AML-193 (cell line): ENCODE measurements at regions not wholly inside any gene's neighbourhood (a gene's known extent, or its start where the extent isn't known, plus 50 kb on each side); places are given as distances from the start of the nearest gene placed in this dataset.
A peak's percentile ranks its signal among the peaks of the same experiment; 100 is the strongest.

Source experiments
- DNase-seq, 2 experiments: peaks; one replicate each; lab custom pipeline; 2025; lab: John Stamatoyannopoulos, UW

DNA sequence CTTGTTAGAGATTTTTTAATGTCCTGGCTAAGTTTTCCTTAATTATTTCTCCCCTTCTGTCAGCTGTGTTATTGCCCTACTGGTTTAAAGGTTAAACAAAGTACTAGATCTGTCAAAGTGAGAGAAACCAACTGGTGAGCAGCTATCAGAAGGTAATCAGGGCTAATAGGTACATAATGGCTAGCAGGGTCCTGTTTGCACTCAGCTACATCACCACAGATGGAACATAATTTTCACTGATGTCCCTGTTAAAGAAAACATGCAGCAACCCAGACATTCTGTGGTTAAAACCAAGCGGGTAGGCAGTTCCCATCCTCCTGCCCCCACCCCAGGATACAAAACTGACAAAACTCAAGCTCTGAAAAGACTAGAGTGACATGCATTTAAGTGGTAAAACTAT is 473.9 kb downstream of the NR2F1-AS1 start:
- DNase-seq: no peak

- no peak for DNase-seq
Measured at GRCh38 chr5:93101661-93102060, 479.4 kb downstream of the NR2F1-AS1 start.

DNA sequence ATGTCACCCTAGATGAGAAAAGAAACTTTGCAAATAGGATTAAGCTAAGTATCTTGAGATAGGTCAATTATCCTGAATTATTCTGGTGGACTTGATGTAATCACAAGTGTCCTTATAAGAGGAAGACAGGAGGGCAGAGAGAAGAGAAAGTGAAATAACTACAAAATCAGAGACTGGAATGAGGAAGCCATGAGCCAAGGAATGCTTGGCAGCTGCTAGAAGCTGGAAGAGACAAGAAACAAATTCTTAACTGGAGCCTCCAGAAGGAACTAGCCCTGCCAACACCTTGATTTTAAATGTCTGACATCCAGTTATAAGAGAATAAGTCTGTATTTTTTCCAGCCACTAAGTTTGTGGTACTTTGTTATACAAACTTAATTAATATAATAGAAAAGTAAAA is 480.0 kb downstream of the NR2F1-AS1 start:
- DNase-seq: no peak

DNA sequence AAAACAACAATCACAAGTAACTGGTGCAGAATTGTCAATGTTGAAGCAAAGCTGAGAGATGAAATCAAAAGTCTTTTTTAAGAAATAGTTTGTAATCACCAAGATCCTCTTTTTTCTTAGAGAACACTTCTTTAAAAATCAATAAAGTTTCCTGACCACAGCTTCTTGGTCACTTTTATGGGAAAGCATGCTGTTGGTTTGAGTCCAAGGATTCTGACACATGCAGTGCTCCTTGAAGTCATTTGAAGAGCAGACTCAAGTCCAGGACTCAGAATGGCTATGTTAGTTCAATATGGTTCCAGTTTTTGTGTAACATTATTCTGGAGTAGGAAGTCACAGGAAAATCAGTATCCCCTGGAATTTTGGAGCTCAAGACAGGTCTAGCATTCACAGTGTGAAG is 480.6 kb downstream of the NR2F1-AS1 start:
- DNase-seq: no peak

- DNase-seq: no peak
Measured at GRCh38 chr5:93099902-93100347, 481.1 kb downstream of the NR2F1-AS1 start.

GRCh38 chr5:93096561-93096960 is 484.5 kb downstream of the NR2F1-AS1 start:
- no peak for DNase-seq

DNA sequence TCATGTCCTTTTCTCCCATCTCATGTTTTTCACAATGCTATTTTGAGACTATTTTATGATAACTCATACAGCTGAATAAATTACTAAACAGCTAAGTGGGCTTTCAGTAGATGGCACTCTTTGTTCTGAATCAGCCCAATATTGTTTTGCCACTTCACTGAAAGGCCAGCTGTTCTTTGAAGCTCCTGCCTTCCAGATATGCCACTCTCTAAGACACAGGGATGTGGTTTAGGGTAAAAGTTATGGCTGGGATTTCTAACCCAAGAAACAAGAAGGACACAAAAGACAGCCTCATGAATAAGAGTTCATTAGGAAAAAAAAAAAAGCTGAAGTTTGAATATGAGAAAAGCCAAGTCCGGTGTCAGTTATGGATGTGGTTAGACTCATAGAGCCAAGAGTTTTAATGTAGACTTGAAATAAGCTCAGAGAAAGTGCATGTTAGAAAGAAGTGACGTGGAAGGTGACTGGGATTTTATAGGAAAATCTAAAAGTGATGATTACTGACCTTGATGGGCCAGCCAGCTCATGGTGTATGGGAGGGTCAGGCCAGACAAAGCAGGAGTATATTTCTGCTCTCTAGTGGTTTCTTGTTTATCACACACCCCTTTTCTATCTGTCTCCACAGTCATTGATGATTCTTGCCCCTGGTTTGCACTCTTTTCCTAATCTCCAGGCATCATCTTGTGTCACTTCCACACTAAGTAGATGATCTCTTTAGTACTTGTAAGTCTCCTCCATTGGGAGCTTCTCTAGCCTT is 488.5 kb downstream of the NR2F1-AS1 start:
- DNase-seq: no peak

DNA sequence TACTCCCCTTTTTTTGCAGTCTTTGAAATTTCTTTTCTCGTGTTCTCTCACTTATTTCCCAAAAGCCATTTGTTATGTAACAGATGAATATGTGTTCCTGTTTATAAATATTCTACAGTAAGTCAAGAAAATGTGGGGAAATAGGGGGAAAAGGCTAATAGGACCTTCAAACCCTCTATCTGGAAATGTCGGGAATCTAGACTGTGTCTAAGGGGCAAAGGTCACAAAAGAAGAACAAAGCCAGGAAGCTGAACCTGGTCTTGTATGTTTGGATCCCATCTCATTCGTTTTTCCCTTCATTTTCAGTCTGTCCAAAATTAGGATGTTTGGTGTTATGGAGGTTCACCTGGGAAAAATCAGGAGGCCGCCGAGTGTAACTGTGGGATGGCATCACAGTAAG is 490.3 kb downstream of the NR2F1-AS1 start:
- DNase-seq: no peak

DNA sequence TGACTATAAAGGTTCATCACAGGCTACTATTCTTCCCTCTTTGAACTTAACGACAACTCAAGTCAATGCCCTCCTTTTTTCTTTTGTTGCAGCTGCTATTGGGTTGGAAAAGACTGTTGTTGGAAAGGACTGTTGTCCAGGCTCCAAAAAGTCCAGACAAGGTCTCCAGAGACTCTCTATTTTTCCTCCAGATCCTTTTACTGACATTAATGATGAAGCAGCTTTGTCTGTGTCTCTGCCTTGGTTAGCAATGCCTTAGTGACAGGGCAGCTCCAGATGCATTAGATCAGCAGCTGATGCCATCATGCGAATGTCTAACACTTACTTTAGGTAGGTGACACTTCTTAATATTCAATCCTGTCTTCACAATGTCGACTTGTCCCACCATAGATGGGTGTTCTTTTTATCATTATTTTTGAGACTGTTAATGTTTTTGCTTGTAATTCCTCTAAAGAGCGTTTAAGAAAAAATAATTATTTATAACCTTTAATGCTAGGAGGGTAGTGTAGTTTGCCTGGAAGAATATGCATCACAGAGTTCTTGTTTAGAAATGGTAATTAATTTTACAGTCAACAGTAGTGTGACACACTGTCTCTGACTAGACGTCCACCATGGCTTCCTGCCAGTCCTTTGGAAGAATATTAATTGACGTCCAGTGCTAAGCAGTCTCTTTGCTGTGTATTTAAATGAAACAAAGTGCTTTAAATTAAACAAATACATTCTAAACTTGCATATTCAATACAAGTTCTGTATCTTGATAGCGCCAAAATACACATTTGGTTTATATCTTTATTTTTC is 492.2 kb downstream of the NR2F1-AS1 start:
- no peak for DNase-seq

DNA sequence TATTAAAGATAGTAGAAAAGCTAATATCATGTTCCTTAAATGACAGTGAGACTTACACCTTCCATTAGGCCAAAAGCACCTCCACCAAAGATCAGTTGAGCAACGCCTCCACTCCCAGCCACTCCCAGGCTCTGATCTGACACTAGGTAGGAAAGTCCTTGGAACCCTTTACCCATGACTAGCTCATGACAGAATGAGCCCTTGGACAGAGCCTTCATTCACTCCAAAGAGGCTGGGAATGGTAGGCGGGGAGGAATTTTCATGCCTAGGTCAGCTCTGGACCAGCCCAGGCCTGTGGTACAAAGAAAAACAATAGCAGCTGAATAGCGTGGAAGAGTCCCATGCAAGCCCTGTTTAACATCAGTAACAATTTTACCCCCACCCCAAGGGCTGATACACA is 493.7 kb downstream of the NR2F1-AS1 start:
- no peak for DNase-seq

DNA sequence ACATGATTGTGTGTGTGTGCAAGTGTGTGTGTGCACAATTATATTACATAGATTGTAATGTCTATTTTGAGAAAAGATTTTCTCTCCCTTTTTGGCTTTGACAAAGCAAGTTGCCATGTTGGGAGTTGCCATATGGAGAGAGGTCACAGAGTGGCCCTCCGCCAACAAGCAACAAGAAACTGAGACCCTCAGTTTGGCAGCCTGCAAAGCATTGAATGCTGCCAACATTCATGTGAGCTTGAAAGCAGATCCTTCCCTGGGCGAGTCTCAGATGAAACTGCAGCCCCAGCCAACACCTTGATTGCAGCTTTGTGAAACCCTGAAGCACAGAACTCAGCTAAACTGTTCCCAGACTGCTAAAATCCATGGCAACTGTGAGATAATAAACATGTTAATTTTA is 498.0 kb downstream of the NR2F1-AS1 start:
- no peak for DNase-seq

DNA sequence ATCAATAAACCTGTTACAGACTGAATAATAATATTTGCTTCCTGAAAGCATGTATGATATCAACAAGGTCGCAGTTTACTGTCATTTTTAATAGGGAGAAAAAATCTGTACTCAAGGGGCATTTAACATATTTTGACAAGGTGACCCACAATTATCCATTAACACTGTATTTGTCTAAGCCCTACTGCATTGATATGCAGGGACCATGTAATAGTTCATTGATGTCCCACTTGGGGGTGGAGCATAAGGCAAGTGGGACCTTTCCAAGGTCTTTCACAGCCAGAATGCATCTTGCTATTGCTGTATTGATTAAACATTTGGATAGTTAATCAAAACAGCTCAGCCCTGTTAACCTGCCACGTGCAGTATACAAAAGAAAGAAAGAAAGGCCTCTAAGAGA is 502.0 kb downstream of the NR2F1-AS1 start:
- DNase-seq: no peak

- no peak for DNase-seq
Measured at GRCh38 chr5:93078082-93079038, 502.7 kb downstream of the NR2F1-AS1 start.

DNA sequence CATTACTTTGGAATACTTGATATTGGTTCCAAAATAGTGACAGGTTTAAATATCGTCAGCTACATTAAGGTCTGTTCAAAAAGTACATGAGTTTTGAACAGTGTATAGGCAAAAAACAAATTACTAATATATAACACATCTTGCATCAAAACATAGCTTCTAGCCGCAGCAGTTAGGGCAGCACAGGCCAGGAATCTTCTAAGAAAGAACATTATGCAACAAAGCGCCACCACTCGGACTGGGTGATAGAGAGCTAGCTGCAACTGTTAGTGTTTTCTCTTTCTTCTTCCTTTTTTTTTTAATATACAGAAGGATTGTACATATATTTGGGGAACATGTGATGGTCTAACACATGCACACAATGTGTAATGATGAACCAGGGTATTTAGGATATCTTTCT is 504.5 kb downstream of the NR2F1-AS1 start:
- no peak for DNase-seq

- DNase-seq: no peak
Measured at GRCh38 chr5:93076096-93076495, 504.9 kb downstream of the NR2F1-AS1 start.

DNA sequence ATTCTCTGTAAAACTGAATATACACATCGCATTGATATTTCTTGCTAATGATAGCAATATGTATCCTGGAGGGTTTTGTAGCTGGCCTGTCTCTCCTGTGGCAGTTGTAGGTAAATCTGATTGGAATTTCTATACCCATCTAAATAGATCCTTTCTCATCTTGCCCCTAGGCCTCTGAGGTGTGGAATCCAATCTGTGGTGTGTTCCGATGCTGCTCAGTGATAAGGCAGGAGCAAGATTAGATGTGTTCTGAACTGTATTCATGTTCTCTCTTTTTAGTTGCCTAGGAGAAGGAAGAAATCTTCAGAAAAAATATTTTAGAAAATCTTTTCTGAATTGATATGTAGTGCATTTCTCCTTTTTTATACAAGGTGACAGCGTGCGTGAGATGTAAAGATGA is 507.5 kb downstream of the NR2F1-AS1 start:
- no peak for DNase-seq

DNA sequence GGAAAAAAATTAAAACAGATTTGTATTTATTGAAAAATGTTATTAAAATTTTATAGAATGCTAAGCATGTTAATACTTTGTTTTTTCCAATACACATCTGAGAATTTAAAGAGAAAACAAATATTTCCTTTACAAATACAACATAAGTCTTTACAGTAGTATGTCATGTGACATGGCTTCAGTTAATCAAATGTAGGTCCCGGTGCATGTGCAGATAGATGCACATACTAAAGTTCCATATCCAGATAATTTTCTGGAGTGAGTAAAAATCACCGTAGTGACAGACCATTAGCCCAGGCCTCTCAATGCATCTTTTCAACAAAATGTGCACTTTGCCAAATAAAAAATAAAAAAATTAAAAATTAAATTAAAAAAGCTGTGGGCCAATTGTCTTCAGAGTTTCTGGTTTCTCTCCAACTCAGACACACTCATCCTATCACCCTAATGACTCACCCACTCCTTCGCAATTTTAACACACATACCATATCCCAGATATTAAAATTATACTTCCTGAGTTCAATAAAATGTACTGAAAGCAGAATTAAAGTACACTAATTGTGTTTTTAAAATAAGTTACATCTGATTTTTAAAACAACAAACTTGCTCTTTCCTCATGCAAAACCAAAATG is 508.1 kb downstream of the NR2F1-AS1 start:
- DNase-seq: no peak

DNA sequence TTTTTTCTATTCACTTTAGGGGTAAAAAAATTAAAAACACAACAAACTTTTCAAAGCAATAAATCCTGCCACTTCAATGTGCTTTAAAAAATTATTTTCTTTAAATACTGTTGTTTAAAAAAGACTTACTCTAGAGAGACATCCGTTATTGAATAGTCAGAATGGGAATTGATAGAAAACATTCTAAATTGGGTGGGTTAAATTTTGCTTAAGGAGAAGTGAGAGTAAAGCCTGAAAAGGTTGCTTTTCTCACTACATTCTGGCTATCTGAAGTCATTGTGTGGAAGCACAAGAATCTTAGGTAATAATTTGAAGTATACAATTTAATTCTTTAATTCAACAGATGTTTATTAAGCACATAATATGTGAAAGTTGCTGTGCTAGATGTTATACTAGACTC is 509.3 kb downstream of the NR2F1-AS1 start:
- DNase-seq: no peak

DNA sequence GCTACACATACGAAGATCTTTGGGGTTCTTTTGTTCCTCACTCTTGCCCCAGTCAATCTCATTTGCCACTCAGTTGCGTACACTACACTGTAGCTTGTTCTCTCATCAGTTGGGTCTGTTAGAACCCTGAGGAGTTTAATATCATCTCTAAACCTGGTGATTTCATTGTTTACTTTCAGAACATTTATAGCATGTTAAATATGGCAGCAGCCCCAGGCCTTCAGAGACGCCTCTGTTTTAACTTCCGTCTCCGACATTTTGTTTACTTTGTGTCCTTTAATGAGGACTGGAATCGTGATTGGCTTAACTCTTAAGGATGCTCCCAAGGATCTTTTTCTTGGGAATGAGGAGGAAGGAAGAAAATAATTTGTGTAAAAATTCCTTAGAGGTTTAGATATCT is 510.1 kb downstream of the NR2F1-AS1 start:
- no peak for DNase-seq

GRCh38 chr5:93069276-93069675 is 511.7 kb downstream of the NR2F1-AS1 start:
- DNase-seq: no peak

- peak in 1 of 2 experiments; percentile 9 for DNase-seq
Measured at GRCh38 chr5:93062548-93062947, 518.5 kb downstream of the NR2F1-AS1 start.

DNA sequence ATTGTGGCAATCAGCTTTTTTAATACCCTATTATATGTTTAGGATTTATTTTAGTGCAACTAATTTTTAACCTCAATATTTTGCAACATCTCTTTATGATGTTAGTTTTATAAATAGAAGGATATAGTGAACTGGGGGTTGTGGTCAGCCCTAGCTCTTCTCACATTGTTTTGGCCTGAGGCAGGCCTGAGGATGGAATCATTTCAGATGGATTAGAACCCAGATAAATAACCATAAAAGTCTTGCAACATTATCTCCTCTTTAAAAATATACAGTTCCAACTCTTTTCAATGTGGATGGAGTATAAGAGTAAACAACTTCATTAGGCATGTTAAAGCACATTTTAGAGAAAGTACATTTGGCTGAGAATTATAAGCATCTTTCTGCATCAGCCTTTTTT is 522.7 kb downstream of the NR2F1-AS1 start:
- no peak for DNase-seq
